Peyer's patch (tissue), 4 donors: ENCODE measurements at regions not wholly inside any gene's neighbourhood (a gene's known extent, or its start where the extent isn't known, plus 50 kb on each side); places are given as distances from the start of the nearest gene placed in this dataset.

ENCODE experiments used
- POLR2A ChIP-seq, 2 donors: fragments of 450-650 bp; IDR thresholded peaks; one replicate each; pipeline ENCODE4 v1.5.1; 2017; ENCODE audit warnings: antibody characterized with exemption in 2 of 2, mild to moderate bottlenecking in 2 of 2, moderate library complexity in 2 of 2
- TF ChIP-seq, protein P1 (sequence below), 6 experiments: fragments of 450-650 bp in 4 of 6; fragments of 200-600 bp in 2 of 6; sonication (generic) in 1 of 6; IDR thresholded peaks; one replicate each; pipeline ENCODE4 v1.5.1; 2017 to 2019; ENCODE audit warnings: antibody characterized with exemption in 6 of 6, mild to moderate bottlenecking in 3 of 6, moderate library complexity in 1 of 6

DNA sequence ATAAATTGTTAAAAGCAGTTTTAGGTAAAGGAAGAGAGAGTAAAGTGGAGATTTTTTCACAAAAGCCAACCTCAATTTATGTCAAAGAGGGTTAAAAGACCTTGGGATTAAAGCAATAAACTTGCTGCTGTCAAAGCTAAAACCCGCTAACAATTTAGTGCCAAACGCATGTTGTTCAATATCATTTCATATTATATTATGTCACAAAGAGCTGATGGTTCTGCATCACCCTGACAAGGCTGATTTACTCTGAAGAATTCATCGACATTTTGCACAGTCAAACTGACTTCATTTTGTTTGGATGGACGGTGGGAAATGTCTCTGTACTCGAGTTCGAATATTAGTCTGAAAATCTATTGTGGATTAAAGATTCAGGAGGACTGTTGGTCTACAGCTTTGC is 315.8 kb upstream of the TSHZ3 start:
- TF ChIP-seq POLR2A (IDR thresholded peaks at IDR 0.05), result no peak
- TF ChIP-seq, protein P1, sequence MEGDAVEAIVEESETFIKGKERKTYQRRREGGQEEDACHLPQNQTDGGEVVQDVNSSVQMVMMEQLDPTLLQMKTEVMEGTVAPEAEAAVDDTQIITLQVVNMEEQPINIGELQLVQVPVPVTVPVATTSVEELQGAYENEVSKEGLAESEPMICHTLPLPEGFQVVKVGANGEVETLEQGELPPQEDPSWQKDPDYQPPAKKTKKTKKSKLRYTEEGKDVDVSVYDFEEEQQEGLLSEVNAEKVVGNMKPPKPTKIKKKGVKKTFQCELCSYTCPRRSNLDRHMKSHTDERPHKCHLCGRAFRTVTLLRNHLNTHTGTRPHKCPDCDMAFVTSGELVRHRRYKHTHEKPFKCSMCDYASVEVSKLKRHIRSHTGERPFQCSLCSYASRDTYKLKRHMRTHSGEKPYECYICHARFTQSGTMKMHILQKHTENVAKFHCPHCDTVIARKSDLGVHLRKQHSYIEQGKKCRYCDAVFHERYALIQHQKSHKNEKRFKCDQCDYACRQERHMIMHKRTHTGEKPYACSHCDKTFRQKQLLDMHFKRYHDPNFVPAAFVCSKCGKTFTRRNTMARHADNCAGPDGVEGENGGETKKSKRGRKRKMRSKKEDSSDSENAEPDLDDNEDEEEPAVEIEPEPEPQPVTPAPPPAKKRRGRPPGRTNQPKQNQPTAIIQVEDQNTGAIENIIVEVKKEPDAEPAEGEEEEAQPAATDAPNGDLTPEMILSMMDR (IDR thresholded peaks at IDR 0.05), result no peak
